ENCODE measurements at regions not wholly inside any gene's neighbourhood (a gene's known extent, or its start where the extent isn't known, plus 50 kb on each side); places are given as distances from the start of the nearest gene placed in this dataset.

DNA sequence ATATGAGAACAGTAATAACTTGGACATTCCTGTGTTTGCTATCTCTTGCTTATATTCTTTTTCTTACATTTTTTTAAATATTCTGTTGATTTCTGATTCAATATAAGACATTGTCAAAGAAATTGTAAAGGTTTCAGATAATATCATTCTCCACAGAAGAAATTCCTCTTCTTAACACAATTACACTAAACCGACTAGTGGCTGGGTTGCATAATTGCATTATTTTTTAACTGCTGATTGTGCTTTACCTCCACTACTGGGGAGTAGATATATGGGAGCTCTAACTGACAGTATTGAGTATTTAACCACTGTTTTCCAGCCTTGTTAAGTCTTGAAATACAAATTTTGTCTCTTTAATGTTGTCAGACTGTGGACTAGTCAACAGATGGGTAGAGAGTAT, 723.8 kb upstream of the EDIL3 start:
- no peak for TF ChIP-seq POLR2AphosphoS5 (IDR thresholded peaks at IDR 0.05)
- TF ChIP-seq, protein P1, sequence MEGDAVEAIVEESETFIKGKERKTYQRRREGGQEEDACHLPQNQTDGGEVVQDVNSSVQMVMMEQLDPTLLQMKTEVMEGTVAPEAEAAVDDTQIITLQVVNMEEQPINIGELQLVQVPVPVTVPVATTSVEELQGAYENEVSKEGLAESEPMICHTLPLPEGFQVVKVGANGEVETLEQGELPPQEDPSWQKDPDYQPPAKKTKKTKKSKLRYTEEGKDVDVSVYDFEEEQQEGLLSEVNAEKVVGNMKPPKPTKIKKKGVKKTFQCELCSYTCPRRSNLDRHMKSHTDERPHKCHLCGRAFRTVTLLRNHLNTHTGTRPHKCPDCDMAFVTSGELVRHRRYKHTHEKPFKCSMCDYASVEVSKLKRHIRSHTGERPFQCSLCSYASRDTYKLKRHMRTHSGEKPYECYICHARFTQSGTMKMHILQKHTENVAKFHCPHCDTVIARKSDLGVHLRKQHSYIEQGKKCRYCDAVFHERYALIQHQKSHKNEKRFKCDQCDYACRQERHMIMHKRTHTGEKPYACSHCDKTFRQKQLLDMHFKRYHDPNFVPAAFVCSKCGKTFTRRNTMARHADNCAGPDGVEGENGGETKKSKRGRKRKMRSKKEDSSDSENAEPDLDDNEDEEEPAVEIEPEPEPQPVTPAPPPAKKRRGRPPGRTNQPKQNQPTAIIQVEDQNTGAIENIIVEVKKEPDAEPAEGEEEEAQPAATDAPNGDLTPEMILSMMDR (IDR thresholded peaks at IDR 0.05) = no peak
- no peak for TF ChIP-seq POLR2A (IDR thresholded peaks at IDR 0.05)
- no peak for TF ChIP-seq EP300 (IDR thresholded peaks at IDR 0.05)

All from gastroesophageal sphincter (tissue), 3 donors.